ENCODE measurements at regions not wholly inside any gene's neighbourhood (a gene's known extent, or its start where the extent isn't known, plus 50 kb on each side); places are given as distances from the start of the nearest gene placed in this dataset.

- BruUV-seq (replicated peaks), result no TSS peak
- intact Hi-C loops (cut with micrococcal nuclease), result no loop called here
- no peaks in the 10 kb centered on the region for H4K20me1 ChIP-seq (ENCODE audit: insufficient read depth)
- RAD21 ChIA-PET (ENCODE audit: low non-redundant PET in 1 of 2, low total read pairs in 2 of 2, uncharacterized antibody in 2 of 2, unreplicated experiment in 2 of 2), result no interaction called here
- H2AFZ ChIP-seq (ENCODE audit: low read depth, low read length, poor library complexity, severe bottlenecking), result no peak overlapping the region
- no peak for DNase-seq (ENCODE audit: low read depth, low spot score)
- no peaks in the 10 kb centered on the region for H3K36me3 ChIP-seq (ENCODE audit: control insufficient read depth in 1 of 2, insufficient read depth in 2 of 2, low read length in 2 of 2)
- H3K4me3 ChIP-seq (replicated peaks in 1 of 2; ENCODE audit: low read depth in 1 of 2, low read length in 2 of 2), result no peak overlapping the region
- POLR2A ChIA-PET, result no interaction called here
- H3K4me1 ChIP-seq (ENCODE audit: control insufficient read depth in 1 of 2, insufficient read depth in 2 of 2, low read length in 2 of 2), result no peaks in the 10 kb centered on the region
- no peak for ATAC-seq
- TF ChIP-seq EZH2 (IDR thresholded peaks at IDR 0.05), result no peak
- no peak for TF ChIP-seq SRF (IDR thresholded peaks at IDR 0.05; ENCODE audit: low read depth)
- no peak for TF ChIP-seq SIN3A (IDR thresholded peaks at IDR 0.05; ENCODE audit: low read depth)
- H3K4me2 ChIP-seq (ENCODE audit: low read length), result no peak overlapping the region
- H3K9ac ChIP-seq (ENCODE audit: low read length), result no peak overlapping the region
- CTCF ChIA-PET, result no interaction called here
- no peaks in the 10 kb centered on the region for H3K79me2 ChIP-seq (ENCODE audit: insufficient read depth, low read length)
- no peaks in the 10 kb centered on the region for H3K27me3 ChIP-seq (ENCODE audit: insufficient read depth, low read length)
- H3K9me3 ChIP-seq (ENCODE audit: control insufficient read depth in 1 of 2, insufficient read depth in 1 of 2, low read depth in 1 of 2, low read length in 2 of 2), result no peaks in the 10 kb centered on the region
- no peak overlapping the region for H3K27ac ChIP-seq (ENCODE audit: low read depth, low read length)
- H3K9me2 ChIP-seq (ENCODE audit: insufficient read depth), result no peaks in the 10 kb centered on the region
These were observed 795.6 kb upstream of the SLITRK1 start for GRCh38 chr13:84677836-84678235.

- no TSS peak for BruUV-seq (replicated peaks)
- Histone ChIP-seq H3K4me2 (ENCODE audit: low read length) (no peak overlapping the region), H3K9me2 (ENCODE audit: insufficient read depth) (no peaks in the 10 kb centered on the region), H3K27me3 (ENCODE audit: insufficient read depth, low read length) (no peaks in the 10 kb centered on the region), H4K20me1 (ENCODE audit: insufficient read depth) (no peaks in the 10 kb centered on the region; the same call in 1 of the 2 replicates), H3K9me3 (ENCODE audit: control insufficient read depth in 1 of 2, insufficient read depth in 1 of 2, low read depth in 1 of 2, low read length in 2 of 2) (no peaks in the 10 kb centered on the region), H3K4me3 (replicated peaks in 1 of 2; ENCODE audit: low read depth in 1 of 2, low read length in 2 of 2) (no peak overlapping the region), H3K36me3 (ENCODE audit: control insufficient read depth in 1 of 2, insufficient read depth in 2 of 2, low read length in 2 of 2) (no peaks in the 10 kb centered on the region), H2AFZ (ENCODE audit: low read depth, low read length, poor library complexity, severe bottlenecking) (no peak overlapping the region), H3K4me1 (ENCODE audit: control insufficient read depth in 1 of 2, insufficient read depth in 2 of 2, low read length in 2 of 2) (no peaks in the 10 kb centered on the region), H3K27ac (ENCODE audit: low read depth, low read length) (no peak overlapping the region), H3K79me2 (ENCODE audit: insufficient read depth, low read length) (no peaks in the 10 kb centered on the region), H3K9ac (ENCODE audit: low read length) (no peak overlapping the region)
- ChIA-PET CTCF (no interaction called here), RAD21 (ENCODE audit: low non-redundant PET in 1 of 2, low total read pairs in 2 of 2, uncharacterized antibody in 2 of 2, unreplicated experiment in 2 of 2) (no interaction called here), POLR2A (no interaction called here)
- no peak for ATAC-seq
- DNase-seq (ENCODE audit: low read depth, low spot score), result no peak
- intact Hi-C loops (cut with micrococcal nuclease), result no loop called here
- TF ChIP-seq FOSL1 (IDR thresholded peaks at IDR 0.05; ENCODE audit: low read depth) (no peak), CEBPB (IDR thresholded peaks at IDR 0.05; ENCODE audit: low read depth) (no peak), CTCF (IDR thresholded peaks at IDR 0.05 in 2 of 3, conservative IDR thresholded peaks at IDR 0.05 in 1 of 3; ENCODE audit: borderline replicate concordance in 1 of 3, insufficient read depth in 1 of 3, low read depth in 2 of 3, low read length in 2 of 3) (no peak), ATF3 (IDR thresholded peaks at IDR 0.05) (no peak), SIN3A (IDR thresholded peaks at IDR 0.05; ENCODE audit: low read depth) (no peak), YY1 (IDR thresholded peaks at IDR 0.05; ENCODE audit: extremely low read depth, insufficient replicate concordance, low read depth, low read length) (no peak), SP1 (IDR thresholded peaks at IDR 0.05; ENCODE audit: low read depth) (no peak), POLR2A (IDR thresholded peaks at IDR 0.05; ENCODE audit: borderline replicate concordance, extremely low read depth, insufficient read depth, insufficient read length) (no peak), JUND (IDR thresholded peaks at IDR 0.05) (no peak), EGR1 (IDR thresholded peaks at IDR 0.05; ENCODE audit: low read depth) (no peak), EZH2 (IDR thresholded peaks at IDR 0.05) (no peak), REST (IDR thresholded peaks at IDR 0.05; ENCODE audit: low read depth) (no peak), RAD21 (IDR thresholded peaks at IDR 0.05; ENCODE audit: low read depth) (no peak), TCF7L2 (IDR thresholded peaks at IDR 0.05; ENCODE audit: borderline replicate concordance, extremely low read depth, insufficient read depth, insufficient read length) (no peak), MAX (IDR thresholded peaks at IDR 0.05) (no peak), ELF1 (IDR thresholded peaks at IDR 0.05; ENCODE audit: borderline replicate concordance, low read depth) (no peak), ZFX (IDR thresholded peaks at IDR 0.05) (no peak)
These were observed 790.3 kb upstream of the SLITRK1 start for GRCh38 chr13:84672616-84673015.

Data from HCT116 (cell line).